ENCODE measurements at regions not wholly inside any gene's neighbourhood (a gene's known extent, or its start where the extent isn't known, plus 50 kb on each side); places are given as distances from the start of the nearest gene placed in this dataset.

GRCh38 chr4:135197641-135198040 is 996.1 kb upstream of the PABPC4L start:
- no peaks in the 10 kb centered on the region for H3K9me3 ChIP-seq (ENCODE audit: control insufficient read depth in 2 of 3, insufficient read depth in 1 of 3, low read length in 3 of 3)
- TF ChIP-seq CTCF (IDR thresholded peaks at IDR 0.05; ENCODE audit: borderline replicate concordance, extremely low read depth, insufficient read depth): no peak
- DNase-seq (no peak), FAIRE-seq (no peak)
- H3K9ac ChIP-seq (ENCODE audit: low read length in 3 of 3): no peak overlapping the region
- H3K4me1 ChIP-seq (ENCODE audit: control insufficient read depth in 2 of 3, insufficient read depth in 2 of 3, low read depth in 1 of 3, low read length in 3 of 3): no peaks in the 10 kb centered on the region
- no peak overlapping the region for H3K27ac ChIP-seq (ENCODE audit: low read depth in 2 of 2, low read length in 2 of 2)
- H3K27me3 ChIP-seq (ENCODE audit: control insufficient read depth, insufficient read depth, low read length): no peaks in the 10 kb centered on the region
- H3K4me3 ChIP-seq (ENCODE audit: low read length in 3 of 3): no peak overlapping the region
- intact Hi-C loops (cut with DNase I): no loop called here
- no peaks in the 10 kb centered on the region for H3K36me3 ChIP-seq (ENCODE audit: control insufficient read depth in 2 of 3, insufficient read depth in 3 of 3, low read length in 3 of 3)

GRCh38 chr4:135194477-135194876 is 992.9 kb upstream of the PABPC4L start:
- H3K36me3 ChIP-seq (ENCODE audit: control insufficient read depth in 2 of 3, insufficient read depth in 3 of 3, low read length in 3 of 3): no peaks in the 10 kb centered on the region
- intact Hi-C loops (cut with DNase I): no loop called here
- no peaks in the 10 kb centered on the region for H3K4me1 ChIP-seq (ENCODE audit: control insufficient read depth in 2 of 3, insufficient read depth in 2 of 3, low read depth in 1 of 3, low read length in 3 of 3)
- DNase-seq: no peak
- H3K4me3 ChIP-seq (ENCODE audit: low read length in 3 of 3): no peak overlapping the region
- no peaks in the 10 kb centered on the region for H3K27me3 ChIP-seq (ENCODE audit: control insufficient read depth, insufficient read depth, low read length)
- no peak for TF ChIP-seq CTCF (IDR thresholded peaks at IDR 0.05; ENCODE audit: borderline replicate concordance, extremely low read depth, insufficient read depth)
- no peak for FAIRE-seq
- no peaks in the 10 kb centered on the region for H3K9me3 ChIP-seq (ENCODE audit: control insufficient read depth in 2 of 3, insufficient read depth in 1 of 3, low read length in 3 of 3)
- H3K27ac ChIP-seq (ENCODE audit: low read depth in 2 of 2, low read length in 2 of 2): no peak overlapping the region
- no peak overlapping the region for H3K9ac ChIP-seq (ENCODE audit: low read length in 3 of 3)

- H3K27me3 ChIP-seq (ENCODE audit: control insufficient read depth, insufficient read depth, low read length): no peaks in the 10 kb centered on the region
- no peaks in the 10 kb centered on the region for H3K36me3 ChIP-seq (ENCODE audit: control insufficient read depth in 2 of 3, insufficient read depth in 3 of 3, low read length in 3 of 3)
- no peaks in the 10 kb centered on the region for H3K9me3 ChIP-seq (ENCODE audit: control insufficient read depth in 2 of 3, insufficient read depth in 1 of 3, low read length in 3 of 3)
- H3K27ac ChIP-seq (ENCODE audit: low read depth in 2 of 2, low read length in 2 of 2): no peak overlapping the region
- H3K9ac ChIP-seq (ENCODE audit: low read length in 3 of 3): no peak overlapping the region
- H3K4me1 ChIP-seq (ENCODE audit: control insufficient read depth in 2 of 3, insufficient read depth in 2 of 3, low read depth in 1 of 3, low read length in 3 of 3): no peaks in the 10 kb centered on the region
- no peak for FAIRE-seq
- no peak for TF ChIP-seq CTCF (IDR thresholded peaks at IDR 0.05; ENCODE audit: borderline replicate concordance, extremely low read depth, insufficient read depth)
- DNase-seq: no peak
- no peak overlapping the region for H3K4me3 ChIP-seq (ENCODE audit: low read length in 3 of 3)
- intact Hi-C loops (cut with DNase I): no loop called here
Measured at GRCh38 chr4:135192751-135193535, 991.4 kb upstream of the PABPC4L start.

- Histone ChIP-seq H3K9ac (ENCODE audit: low read length in 3 of 3) (no peak overlapping the region), H3K36me3 (ENCODE audit: control insufficient read depth in 2 of 3, insufficient read depth in 3 of 3, low read length in 3 of 3) (no peaks in the 10 kb centered on the region), H3K4me1 (ENCODE audit: control insufficient read depth in 2 of 3, insufficient read depth in 2 of 3, low read depth in 1 of 3, low read length in 3 of 3) (no peaks in the 10 kb centered on the region), H3K27ac (ENCODE audit: low read depth in 2 of 2, low read length in 2 of 2) (no peak overlapping the region), H3K27me3 (ENCODE audit: control insufficient read depth, insufficient read depth, low read length) (no peaks in the 10 kb centered on the region), H3K4me3 (ENCODE audit: low read length in 3 of 3) (no peak overlapping the region), H3K9me3 (ENCODE audit: control insufficient read depth in 2 of 3, insufficient read depth in 1 of 3, low read length in 3 of 3) (no peaks in the 10 kb centered on the region)
- intact Hi-C loops (cut with DNase I): no loop called here
- DNase-seq (no peak), FAIRE-seq (no peak)
- no peak for TF ChIP-seq CTCF (IDR thresholded peaks at IDR 0.05; ENCODE audit: borderline replicate concordance, extremely low read depth, insufficient read depth)
Measured at GRCh38 chr4:135191596-135191995, 990.0 kb upstream of the PABPC4L start.
